G401 (cell line): ENCODE measurements at regions not wholly inside any gene's neighbourhood (a gene's known extent, or its start where the extent isn't known, plus 50 kb on each side); places are given as distances from the start of the nearest gene placed in this dataset.
A peak's percentile ranks its signal among the peaks of the same experiment; 100 is the strongest.

Source experiments
- DNase-seq: peaks from one replicate; pipeline ENCODE4 v3.0.0-alpha.2; 2015; ENCODE audit warnings: low spot score
- in situ Hi-C: cut with HindIII; loops from 2 replicates; pipeline ENCODE4 v1.10.0; 2016; ENCODE audit warnings: low sequenced_read_pairs, mixed read lengths

- in situ Hi-C loops: no loop called here
These were observed 1910.7 kb upstream of the PRR20A start for GRCh38 chr13:55229906-55230569.

DNA sequence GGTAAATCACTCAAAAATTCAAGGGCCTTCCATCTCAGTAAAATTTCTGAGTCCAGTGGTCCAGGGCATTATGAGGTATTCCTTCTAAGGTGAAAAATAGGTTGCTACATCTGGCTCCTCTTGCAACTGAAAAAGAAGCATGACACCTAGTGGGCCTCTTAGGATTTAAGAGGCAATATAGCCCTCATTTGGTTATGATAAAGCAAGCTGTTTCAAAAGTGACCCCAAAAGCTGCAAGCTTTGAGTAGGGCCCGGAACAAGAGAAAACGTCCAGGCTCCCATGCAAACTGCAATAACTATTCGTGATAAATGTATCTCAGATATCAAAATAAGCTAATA lies 1910.2 kb upstream of the PRR20A start:
- no peak for DNase-seq
- in situ Hi-C loops: no loop called here

More at GRCh38 chr13:55229906-55230569, 1910.7 kb upstream of the PRR20A start:
- no peak for DNase-seq

- DNase-seq: no peak
These were observed 1906.4 kb upstream of the PRR20A start for GRCh38 chr13:55234311-55234710.

GRCh38 chr13:55245005-55245644 lies 1895.6 kb upstream of the PRR20A start:
- DNase-seq: no peak
- in situ Hi-C loops: no loop called here

More at GRCh38 chr13:55234311-55234710, 1906.4 kb upstream of the PRR20A start:
- in situ Hi-C loops: no loop called here

- in situ Hi-C loops: no loop called here
- no peak for DNase-seq
These were observed 1885.5 kb upstream of the PRR20A start for GRCh38 chr13:55255236-55255635.

DNA sequence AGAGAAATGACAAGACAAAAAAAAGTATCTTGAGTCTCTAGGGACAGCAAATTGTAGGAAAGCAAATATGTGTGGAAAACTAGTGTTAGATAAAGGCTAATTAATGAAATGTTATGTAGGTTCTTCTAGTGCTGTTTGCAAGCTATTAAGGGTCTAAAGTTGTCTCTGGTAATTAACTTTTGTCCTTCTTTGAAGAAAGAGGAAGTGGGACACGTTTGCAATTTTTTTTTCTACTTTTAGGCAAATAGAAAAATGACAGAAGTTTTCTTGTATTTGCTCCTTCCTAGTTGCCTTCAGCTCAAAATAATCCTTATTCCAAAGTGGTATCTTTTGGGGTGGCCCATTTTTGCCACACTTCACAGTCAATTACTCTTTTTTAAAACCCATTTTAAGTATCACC lies 1877.7 kb upstream of the PRR20A start:
- DNase-seq: no peak
- in situ Hi-C loops: no loop called here

- no peak for DNase-seq
- in situ Hi-C loops: no loop called here
These were observed 1874.1 kb upstream of the PRR20A start for GRCh38 chr13:55266644-55267043.

DNA sequence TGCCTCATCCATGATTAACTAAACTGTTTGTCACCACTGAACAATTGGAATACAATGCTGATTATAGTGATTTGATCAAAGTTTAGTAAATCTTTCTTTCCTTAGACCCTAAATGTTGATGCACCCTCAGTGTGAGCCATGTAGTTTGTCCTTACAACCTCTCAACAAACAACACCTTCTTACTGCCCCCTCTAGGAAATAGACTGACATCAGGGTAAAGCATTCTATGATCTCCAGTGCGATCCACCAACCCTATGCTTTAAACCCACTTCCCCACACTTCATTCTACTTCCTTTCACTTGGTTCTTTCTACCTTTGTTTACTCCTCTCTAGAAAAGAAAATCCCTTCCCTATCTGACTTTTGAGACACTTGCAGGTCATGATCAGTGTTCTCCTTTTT lies 1842.5 kb upstream of the PRR20A start:
- DNase-seq: no peak
- in situ Hi-C loops: no loop called here

DNA sequence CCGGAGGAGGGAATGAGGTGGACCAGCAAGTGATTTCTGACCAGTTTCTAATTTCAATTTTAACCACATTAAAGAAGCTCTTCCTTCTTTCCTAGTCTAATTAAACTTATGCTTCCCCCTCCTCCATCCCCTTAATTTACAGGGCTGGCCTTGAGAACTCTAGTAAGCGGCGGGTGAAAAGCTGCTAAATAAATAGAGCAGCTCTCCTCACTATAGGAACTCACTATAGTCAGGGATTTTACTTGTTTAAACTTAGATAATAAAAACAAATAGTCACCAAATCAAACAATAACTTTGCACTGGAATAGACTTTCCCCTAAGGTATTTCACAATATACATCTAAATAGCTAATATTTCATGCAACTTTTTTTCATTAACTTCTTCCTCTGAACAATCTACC lies 1838.2 kb upstream of the PRR20A start:
- in situ Hi-C loops: no loop called here
- DNase-seq: no peak

DNA sequence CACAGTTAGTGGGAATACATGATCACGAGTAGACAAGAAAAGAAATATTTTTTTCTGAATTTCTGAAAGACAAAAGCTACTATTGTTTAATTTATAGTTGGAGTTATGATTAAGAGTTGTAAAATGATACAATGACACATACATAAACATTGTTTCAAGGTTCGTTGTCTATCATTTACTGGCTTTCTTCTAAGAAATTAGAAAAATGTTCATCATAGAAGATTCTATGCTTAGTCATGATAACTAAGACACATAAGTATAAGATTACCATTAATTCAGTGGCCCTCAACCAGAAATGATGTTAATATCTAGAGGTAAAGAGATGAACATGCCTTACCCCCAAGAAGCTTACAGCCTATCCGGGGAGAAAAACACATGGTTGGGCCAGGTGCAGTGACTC lies 1832.8 kb upstream of the PRR20A start:
- in situ Hi-C loops: no loop called here
- DNase-seq: no peak

- DNase-seq: no peak
- in situ Hi-C loops: no loop called here
These were observed 1798.8 kb upstream of the PRR20A start for GRCh38 chr13:55341891-55342290.

- in situ Hi-C loops: no loop called here
- peak; percentile 24 for DNase-seq
These were observed 1795.5 kb upstream of the PRR20A start for GRCh38 chr13:55345224-55345623.

GRCh38 chr13:55347528-55347927 lies 1793.2 kb upstream of the PRR20A start:
- no peak for DNase-seq
- in situ Hi-C loops: no loop called here

DNA sequence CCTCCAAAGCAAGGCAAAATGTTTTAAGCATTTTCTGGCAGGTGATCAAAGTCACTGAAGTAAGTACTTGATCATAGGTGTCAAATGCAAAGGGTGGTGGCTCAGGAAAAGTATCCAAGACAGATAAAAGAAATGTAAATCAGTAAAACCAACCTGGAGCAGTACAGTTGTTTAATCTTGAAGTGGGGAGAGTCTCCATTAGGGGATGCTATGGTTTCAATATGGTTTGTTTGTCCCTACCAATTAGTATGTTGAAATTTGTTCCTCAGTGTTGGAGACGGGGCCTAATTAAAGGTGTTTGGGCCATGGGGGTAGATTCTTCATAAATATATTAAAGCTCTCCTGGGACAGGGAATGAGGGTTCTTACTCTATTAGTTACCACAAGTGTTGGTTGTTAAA lies 1781.7 kb upstream of the PRR20A start:
- in situ Hi-C loops: no loop called here
- DNase-seq: no peak

- DNase-seq: no peak
- in situ Hi-C loops: no loop called here
These were observed 1779.6 kb upstream of the PRR20A start for GRCh38 chr13:55361141-55361540.

GRCh38 chr13:55366676-55367075 lies 1774.0 kb upstream of the PRR20A start:
- no peak for DNase-seq
- in situ Hi-C loops: no loop called here

DNA sequence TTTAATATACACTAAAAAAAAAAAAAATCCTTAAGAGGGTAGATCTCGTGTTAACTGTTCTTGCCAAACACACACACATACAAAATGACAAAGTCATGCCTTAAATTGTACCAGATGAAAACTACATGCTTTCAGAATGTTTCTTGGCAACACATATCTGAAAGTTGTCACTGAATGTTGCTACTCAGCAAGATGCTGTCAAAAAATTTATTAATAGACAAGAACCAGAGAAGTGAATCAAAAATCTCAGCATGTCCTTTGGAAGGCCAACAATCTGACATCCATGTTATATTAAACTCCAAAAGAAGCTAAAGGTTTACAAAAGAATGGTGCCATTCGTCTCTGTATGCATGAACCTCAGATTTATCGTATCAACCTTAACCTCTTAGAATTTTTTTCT lies 1746.2 kb upstream of the PRR20A start:
- in situ Hi-C loops: no loop called here
- DNase-seq: peak; percentile 39

DNA sequence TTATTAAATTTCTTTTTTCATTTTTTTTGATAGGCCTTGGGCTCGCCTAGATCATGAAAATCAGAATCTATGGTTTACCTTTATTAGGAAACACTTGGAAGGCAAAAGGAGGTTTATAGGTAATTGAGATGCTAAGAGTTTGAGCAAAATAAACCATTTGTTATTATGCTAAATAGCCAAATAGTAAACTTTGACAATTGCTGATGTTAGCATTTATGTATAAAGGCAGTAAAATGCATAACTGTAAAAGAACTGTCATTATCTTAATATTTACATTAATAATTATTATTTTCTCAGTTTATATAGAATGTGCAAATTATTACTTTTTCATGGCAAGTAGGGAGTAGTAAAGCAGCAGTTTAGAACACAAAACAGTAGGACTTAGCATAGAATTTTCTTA lies 1737.8 kb upstream of the PRR20A start:
- no peak for DNase-seq
- in situ Hi-C loops: no loop called here

- in situ Hi-C loops: no loop called here
- no peak for DNase-seq
These were observed 1736.7 kb upstream of the PRR20A start for GRCh38 chr13:55403887-55404487.

DNA sequence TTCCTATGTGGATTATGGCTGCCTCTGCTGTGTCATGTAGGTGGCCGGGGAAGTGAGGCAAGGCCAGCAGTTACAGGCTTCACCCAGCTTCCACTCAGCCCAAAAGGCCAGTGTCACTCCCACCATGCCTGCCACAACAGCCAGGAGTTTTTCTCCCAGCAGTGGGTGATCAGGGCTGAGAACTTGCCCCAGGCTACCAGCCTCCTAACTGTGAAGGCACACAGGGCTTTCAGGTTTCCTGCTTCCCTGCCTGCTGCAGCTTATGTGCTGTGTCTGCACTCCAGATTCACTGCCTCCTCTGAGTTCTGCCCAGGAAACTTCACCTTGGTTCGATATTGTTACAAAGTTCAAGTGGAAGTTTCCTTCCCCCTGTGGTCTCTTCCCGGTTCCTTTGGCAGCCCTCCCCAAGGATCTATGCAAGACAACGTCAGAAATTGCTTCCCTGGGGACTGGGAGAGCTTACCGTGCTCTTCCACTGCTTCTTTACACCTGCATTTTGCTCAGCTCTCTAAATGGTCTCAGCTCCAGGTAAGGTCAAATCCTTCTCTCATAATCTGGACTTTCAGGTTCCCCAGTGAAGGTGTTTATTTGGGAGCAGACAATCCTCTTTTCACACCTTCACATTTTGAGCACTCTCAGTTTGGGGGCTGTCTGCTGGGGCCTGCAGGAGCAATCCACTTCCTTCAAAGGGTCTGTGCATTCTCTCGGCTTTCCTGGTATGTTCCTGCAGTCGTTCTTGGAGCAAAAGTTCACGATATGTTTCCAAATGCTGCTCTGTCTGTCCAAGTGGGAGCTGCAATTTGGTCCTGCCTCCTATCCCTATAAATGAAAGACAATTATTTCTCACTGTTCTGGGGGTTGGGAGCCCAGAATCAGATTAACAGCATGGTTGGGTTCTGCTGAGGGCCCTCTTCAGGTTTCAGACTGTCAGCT lies 1730.1 kb upstream of the PRR20A start:
- DNase-seq: no peak
- in situ Hi-C loops: no loop called here
